ENCODE measurements at regions not wholly inside any gene's neighbourhood (a gene's known extent, or its start where the extent isn't known, plus 50 kb on each side); places are given as distances from the start of the nearest gene placed in this dataset.

DNA sequence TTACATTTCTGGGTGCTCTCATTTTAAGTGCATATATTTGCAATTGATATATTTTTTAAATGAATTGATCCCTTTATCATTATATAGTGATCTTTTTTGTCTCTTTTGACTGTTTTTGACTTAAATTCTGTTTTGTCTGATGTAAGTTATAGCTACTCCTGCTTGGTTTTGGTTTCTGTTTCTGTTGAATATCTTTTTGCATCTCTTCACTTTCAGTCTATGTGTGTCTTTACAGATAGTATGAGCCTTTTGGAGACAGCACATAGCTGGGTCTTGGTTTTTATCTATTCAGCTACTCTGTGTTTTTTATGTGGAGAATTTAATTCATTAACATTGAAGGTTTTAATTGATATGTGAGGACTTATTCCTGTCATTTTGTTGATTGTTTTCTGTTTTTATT lies 311.3 kb downstream of the SPATA31D1 start:
- TF ChIP-seq EZH2 (IDR thresholded peaks at IDR 0.05) = no peak
- TF ChIP-seq, protein P1, sequence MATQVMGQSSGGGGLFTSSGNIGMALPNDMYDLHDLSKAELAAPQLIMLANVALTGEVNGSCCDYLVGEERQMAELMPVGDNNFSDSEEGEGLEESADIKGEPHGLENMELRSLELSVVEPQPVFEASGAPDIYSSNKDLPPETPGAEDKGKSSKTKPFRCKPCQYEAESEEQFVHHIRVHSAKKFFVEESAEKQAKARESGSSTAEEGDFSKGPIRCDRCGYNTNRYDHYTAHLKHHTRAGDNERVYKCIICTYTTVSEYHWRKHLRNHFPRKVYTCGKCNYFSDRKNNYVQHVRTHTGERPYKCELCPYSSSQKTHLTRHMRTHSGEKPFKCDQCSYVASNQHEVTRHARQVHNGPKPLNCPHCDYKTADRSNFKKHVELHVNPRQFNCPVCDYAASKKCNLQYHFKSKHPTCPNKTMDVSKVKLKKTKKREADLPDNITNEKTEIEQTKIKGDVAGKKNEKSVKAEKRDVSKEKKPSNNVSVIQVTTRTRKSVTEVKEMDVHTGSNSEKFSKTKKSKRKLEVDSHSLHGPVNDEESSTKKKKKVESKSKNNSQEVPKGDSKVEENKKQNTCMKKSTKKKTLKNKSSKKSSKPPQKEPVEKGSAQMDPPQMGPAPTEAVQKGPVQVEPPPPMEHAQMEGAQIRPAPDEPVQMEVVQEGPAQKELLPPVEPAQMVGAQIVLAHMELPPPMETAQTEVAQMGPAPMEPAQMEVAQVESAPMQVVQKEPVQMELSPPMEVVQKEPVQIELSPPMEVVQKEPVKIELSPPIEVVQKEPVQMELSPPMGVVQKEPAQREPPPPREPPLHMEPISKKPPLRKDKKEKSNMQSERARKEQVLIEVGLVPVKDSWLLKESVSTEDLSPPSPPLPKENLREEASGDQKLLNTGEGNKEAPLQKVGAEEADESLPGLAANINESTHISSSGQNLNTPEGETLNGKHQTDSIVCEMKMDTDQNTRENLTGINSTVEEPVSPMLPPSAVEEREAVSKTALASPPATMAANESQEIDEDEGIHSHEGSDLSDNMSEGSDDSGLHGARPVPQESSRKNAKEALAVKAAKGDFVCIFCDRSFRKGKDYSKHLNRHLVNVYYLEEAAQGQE (IDR thresholded peaks at IDR 0.05; ENCODE audit: low read depth) = no peak
- no peak for TF ChIP-seq POLR2AphosphoS5 (IDR thresholded peaks at IDR 0.05; ENCODE audit: low read depth, low read length)
- TF ChIP-seq, protein P2, sequence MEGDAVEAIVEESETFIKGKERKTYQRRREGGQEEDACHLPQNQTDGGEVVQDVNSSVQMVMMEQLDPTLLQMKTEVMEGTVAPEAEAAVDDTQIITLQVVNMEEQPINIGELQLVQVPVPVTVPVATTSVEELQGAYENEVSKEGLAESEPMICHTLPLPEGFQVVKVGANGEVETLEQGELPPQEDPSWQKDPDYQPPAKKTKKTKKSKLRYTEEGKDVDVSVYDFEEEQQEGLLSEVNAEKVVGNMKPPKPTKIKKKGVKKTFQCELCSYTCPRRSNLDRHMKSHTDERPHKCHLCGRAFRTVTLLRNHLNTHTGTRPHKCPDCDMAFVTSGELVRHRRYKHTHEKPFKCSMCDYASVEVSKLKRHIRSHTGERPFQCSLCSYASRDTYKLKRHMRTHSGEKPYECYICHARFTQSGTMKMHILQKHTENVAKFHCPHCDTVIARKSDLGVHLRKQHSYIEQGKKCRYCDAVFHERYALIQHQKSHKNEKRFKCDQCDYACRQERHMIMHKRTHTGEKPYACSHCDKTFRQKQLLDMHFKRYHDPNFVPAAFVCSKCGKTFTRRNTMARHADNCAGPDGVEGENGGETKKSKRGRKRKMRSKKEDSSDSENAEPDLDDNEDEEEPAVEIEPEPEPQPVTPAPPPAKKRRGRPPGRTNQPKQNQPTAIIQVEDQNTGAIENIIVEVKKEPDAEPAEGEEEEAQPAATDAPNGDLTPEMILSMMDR (IDR thresholded peaks at IDR 0.05 in 2 of 3, conservative IDR thresholded peaks at IDR 0.05 in 1 of 3; ENCODE audit: borderline replicate concordance in 1 of 3, insufficient read depth in 1 of 3, low read depth in 2 of 3, low read length in 2 of 3) = no peak
- no peak for TF ChIP-seq EGR1 (IDR thresholded peaks at IDR 0.05; ENCODE audit: low read depth)
